Activated CD4-positive, alpha-beta T cell treated with anti-CD3 and anti-CD28 coated beads for 4 hours (primary cell): ENCODE measurements at regions not wholly inside any gene's neighbourhood (a gene's known extent, or its start where the extent isn't known, plus 50 kb on each side); places are given as distances from the start of the nearest gene placed in this dataset.
A peak's percentile ranks its signal among the peaks of the same experiment; 100 is the strongest.
"Not testable (repeated sequence)": the region's sequence is repeated elsewhere in the genome, so short reads cannot be mapped to it uniquely, and the experiment has no call there.

Source experiments
- DNase-seq, 2 donors: peaks; one replicate each; pipeline ENCODE4 v3.0.0-alpha.2; 2020

GRCh38 chr6:158881884-158882283 is 62.7 kb upstream of the EZR start:
- not testable (repeated sequence) for DNase-seq

DNA sequence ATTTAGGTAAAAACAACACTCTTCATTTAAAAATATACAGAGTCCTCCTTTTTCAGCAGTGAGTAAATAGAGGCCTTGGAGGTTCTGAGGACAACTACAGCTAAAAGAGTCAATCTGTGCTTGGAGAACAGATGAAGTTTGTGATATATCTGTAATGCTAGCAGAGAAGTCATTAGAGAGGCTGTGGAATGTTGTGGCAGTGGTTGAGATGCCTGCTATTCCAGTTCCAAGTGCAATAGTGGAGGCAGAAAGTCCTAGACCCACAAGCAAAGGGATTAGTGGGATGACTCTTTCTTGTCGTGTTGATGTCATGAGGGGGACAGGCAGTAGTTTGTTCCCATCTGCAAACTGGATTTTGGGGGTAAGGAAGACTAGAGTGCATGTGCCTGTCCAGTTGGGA is 62.1 kb upstream of the EZR start:
- DNase-seq, result not testable (repeated sequence)

- DNase-seq, result peak; percentile 16 to 23
These were observed 60.0 kb upstream of the EZR start for GRCh38 chr6:158879180-158879579.

GRCh38 chr6:158877716-158878115 is 58.5 kb upstream of the EZR start:
- DNase-seq, result no peak

GRCh38 chr6:158876886-158877285 is 57.7 kb upstream of the EZR start:
- DNase-seq, result no peak

GRCh38 chr6:158870649-158870957 is 51.4 kb upstream of the EZR start:
- DNase-seq, result no peak

DNA sequence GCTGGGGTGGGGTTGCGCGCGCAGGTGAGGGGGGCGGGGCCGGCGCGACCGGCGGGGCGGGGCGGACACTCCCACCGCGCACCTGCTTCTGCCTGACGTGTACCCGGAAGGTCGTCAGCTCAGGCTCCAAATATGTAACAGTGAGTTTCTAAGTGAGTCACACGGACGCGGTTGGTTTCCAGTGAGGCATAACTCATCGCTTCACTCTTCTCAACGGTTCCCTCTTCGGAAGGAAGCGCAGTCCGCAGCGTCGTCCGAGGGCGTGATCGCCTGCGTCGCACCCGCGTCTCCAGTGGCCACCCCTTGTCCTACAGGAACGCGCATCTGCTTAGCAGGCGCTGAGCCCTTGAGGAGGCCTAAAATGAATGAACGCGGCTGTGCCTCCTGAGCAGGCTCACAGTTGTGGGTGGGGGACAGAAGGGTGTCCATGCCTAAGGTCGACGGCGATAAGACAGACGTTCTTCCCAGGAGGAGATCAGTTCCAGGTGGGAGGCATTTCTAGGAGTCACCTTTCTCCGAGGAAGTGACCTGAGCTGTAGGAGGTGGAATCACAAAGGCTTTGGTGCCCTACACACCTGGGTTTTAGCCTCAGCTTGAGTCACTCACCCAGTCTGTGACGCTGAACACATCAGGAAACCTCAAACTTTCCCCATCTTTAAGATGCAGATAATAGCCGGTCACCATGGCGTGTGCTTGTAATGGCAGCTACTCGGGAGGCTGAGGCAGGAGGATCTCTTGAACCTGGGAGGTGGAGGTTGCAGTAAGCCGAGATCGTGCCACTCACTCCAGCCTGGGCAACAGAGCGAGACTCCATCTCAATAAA is 50.9 kb upstream of the EZR start:
- DNase-seq, result peak; percentile 64 to 66

DNA sequence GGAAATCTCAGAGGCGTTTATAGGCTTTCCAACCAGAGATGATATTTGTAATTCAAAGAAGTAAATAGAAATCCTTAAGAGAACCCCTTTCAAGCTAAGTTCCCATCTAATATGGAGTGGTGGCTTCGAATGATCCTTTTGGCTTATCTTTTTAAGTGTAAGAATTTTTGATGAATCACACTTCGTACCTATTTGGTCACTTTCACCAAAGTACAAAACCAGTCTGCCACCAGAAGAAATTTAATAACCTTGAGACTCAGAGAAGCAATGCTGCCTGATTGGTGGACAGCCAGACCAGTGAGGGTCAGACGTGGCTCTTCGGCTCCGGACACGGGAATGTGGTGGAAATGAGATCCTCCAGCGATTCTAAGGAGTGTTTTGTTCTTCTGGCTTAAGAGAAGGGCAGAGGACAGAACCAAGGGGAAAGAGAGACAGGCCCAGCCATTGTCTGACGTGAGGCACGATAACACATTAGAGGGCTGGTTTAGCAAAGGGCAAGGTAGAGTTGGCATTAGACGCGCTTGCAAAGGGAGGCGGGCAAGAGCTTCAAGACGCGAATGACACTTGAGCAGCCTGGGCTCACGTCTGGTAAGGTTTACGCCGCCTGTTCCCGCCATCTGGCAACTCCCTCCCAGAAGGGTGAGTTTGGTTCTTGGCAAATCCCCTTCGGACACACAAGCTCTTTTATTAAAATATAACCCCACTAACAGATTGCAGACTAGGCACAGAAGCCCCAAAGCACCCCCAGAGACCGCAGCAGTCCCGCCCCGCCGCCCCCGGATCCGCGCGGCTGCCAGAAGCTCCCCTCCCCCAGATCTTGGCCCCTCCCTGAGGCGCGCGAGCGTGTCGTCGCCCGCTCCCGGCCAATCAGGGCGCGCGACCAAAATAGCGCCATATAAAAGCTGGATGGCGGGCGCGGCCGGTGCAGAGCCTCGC is 50.0 kb upstream of the EZR start:
- peak; percentile 97 to 98 for DNase-seq
